Small intestine (tissue), 7 donors: ENCODE measurements at regions not wholly inside any gene's neighbourhood (a gene's known extent, or its start where the extent isn't known, plus 50 kb on each side); places are given as distances from the start of the nearest gene placed in this dataset.

Source experiments
- DNase-seq, 2 donors: peaks; one replicate each; pipeline versions ENCODE4 v3.0.0 to v3.0.0-alpha.2; 2013
- FAIRE-seq: peaks from 2 replicates; lab custom pipeline; 2012; peaks lifted over from hg19 to GRCh38; lab: Jason Lieb, UNC
- H3K27ac ChIP-seq, 3 donors: one replicate each; pipeline ENCODE4 v1.5.1; 2013; ENCODE audit warnings: low read length in 2 of 3, mild to moderate bottlenecking in 2 of 3, control low read depth in 1 of 3, inconsistent platforms in 1 of 3, low read depth in 1 of 3, moderate library complexity in 1 of 3
- H3K27me3 ChIP-seq, 3 donors: one replicate each; pipeline ENCODE4 v1.6.1; 2013; ENCODE audit warnings: low read length in 3 of 3, inconsistent platforms in 1 of 3; ENCODE audit not compliant: control insufficient read depth in 3 of 3, insufficient read depth in 3 of 3
- H3K36me3 ChIP-seq, 3 donors: one replicate each; pipeline ENCODE4 v1.6.1; 2013; ENCODE audit warnings: low read length in 3 of 3, inconsistent platforms in 1 of 3, low read depth in 1 of 3, mild to moderate bottlenecking in 1 of 3, moderate library complexity in 1 of 3; ENCODE audit not compliant: control insufficient read depth in 3 of 3, insufficient read depth in 2 of 3
- H3K4me1 ChIP-seq, 3 donors: one replicate each; pipeline ENCODE4 v1.6.1; 2013; ENCODE audit warnings: low read length in 2 of 3, inconsistent platforms in 1 of 3, low read depth in 1 of 3, mild to moderate bottlenecking in 1 of 3, moderate library complexity in 1 of 3; ENCODE audit not compliant: control insufficient read depth in 3 of 3, insufficient read depth in 2 of 3
- H3K4me3 ChIP-seq, 3 donors: one replicate each; pipeline ENCODE4 v1.5.1; 2013; ENCODE audit warnings: low read length in 3 of 3, control low read depth in 1 of 3, inconsistent platforms in 1 of 3, low read depth in 1 of 3, mild to moderate bottlenecking in 1 of 3, moderate library complexity in 1 of 3
- H3K9me3 ChIP-seq, 2 donors: one replicate each; pipeline ENCODE4 v1.6.1; 2013; ENCODE audit warnings: low read depth in 1 of 2, low read length in 1 of 2; ENCODE audit not compliant: control insufficient read depth in 2 of 2, insufficient read depth in 1 of 2
- WGBS, 3 donors: extraction: QIAGEN DNeasy Blood & Tissue Kit; methylation state at CpG; one replicate each; pipeline ENCODE4 v1.1.7; 2013; 5-methylcytosine and 5-hydroxymethylcytosine counted together
- donor health status: healthy with polysubstance abuse.
- donor health status: control.
- donor health status: control.
- donor health status: Bipolar disorder and iron deficiency.
- donor health status: healthy.

DNA sequence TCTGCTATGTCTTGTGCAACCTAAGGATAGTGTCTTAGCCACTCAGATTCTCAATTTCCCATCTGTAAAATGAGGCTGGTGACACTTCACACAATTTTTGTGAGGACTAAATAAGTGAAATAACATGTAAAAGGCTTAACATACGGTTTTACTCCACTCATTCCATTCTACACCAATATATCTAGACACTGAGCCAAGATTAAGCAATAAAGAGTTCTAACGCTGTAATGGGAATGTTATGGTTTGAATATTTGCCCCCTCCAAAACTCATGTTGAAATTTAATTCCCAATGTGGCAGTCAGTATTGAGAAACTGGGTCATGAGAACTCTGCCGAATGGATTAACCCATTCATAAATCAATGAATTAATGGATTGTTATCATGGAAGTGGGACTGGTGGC, 301.0 kb downstream of the HACE1 start:
- Histone ChIP-seq H3K4me3 (no peak overlapping the region), H3K27me3 (peaks cover 0 to 3% (median 0%) of the 10 kb centered on the region in 3 donors), H3K36me3 (no peaks in the 10 kb centered on the region), H3K27ac (no peak overlapping the region), H3K9me3 (no peaks in the 10 kb centered on the region), H3K4me1 (no peaks in the 10 kb centered on the region)
- FAIRE-seq = no peak
- DNase-seq = no peak
- 60 to 69% (median 61%) methylated on average over 3 of the region's 3 CpGs for WGBS, 3 donors

DNA sequence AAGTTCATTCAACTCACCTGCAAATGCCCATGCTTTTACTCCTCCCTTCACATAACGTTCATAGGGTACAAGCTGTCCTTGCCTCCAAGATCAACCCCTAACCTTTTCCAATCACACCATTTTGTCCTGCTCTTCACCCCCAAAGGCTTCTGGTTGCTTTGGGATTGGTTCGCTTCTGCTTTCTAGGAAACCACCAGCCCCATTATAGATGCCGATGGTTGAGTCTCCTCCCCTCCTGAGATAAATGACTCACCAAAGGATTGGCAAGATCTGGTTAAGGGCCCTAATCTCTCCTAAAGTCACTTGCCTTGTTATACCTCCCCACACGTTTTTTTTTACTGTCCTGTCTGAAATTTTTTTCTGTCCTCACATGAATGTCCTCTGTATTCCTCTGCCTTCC, 311.4 kb downstream of the HACE1 start:
- Histone ChIP-seq H3K27me3 (no peaks in the 10 kb centered on the region), H3K4me3 (no peak overlapping the region), H3K36me3 (no peaks in the 10 kb centered on the region), H3K27ac (no peak overlapping the region), H3K9me3 (no peaks in the 10 kb centered on the region), H3K4me1 (no peaks in the 10 kb centered on the region)
- DNase-seq = no peak
- 41 to 64% (median 50%) methylated on average over 4 of the region's 4 CpGs for WGBS, 3 donors
- no peak for FAIRE-seq

DNA sequence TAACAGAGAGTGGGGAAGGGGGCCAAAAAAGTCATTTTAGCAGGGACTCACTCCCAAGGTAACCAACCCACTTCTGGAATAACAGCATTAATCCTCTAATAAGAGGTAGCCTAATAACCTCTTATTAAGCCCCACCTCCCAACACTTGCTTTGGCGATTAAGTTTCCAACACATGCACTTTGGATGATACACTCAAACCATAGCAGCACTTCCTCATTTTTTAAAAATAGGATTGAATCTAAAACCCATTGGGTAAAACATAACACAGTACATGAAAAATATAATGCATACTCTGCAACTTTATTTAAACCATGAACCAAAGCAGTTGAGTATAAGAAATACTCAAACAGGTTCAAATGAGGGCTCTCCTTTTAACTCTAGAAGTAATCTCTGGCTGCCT, 318.3 kb downstream of the HACE1 start:
- WGBS, 3 donors = 54 to 72% (median 71%) methylated on average over 1 of the region's 1 CpG
- FAIRE-seq (no peak), DNase-seq (no peak)
- Histone ChIP-seq H3K4me3 (no peak overlapping the region), H3K4me1 (no peaks in the 10 kb centered on the region), H3K27ac (no peak overlapping the region), H3K27me3 (no peaks in the 10 kb centered on the region), H3K36me3 (no peaks in the 10 kb centered on the region), H3K9me3 (no peaks in the 10 kb centered on the region)

GRCh38 chr6:104540743-104541142, 319.0 kb downstream of the HACE1 start:
- H3K27me3 ChIP-seq = no peaks in the 10 kb centered on the region
- FAIRE-seq (no peak), DNase-seq (no peak)
- no peaks in the 10 kb centered on the region for H3K36me3 ChIP-seq
- H3K4me3 ChIP-seq = no peak overlapping the region
- no peaks in the 10 kb centered on the region for H3K4me1 ChIP-seq
- no peak overlapping the region for H3K27ac ChIP-seq
- H3K9me3 ChIP-seq = no peaks in the 10 kb centered on the region

DNA sequence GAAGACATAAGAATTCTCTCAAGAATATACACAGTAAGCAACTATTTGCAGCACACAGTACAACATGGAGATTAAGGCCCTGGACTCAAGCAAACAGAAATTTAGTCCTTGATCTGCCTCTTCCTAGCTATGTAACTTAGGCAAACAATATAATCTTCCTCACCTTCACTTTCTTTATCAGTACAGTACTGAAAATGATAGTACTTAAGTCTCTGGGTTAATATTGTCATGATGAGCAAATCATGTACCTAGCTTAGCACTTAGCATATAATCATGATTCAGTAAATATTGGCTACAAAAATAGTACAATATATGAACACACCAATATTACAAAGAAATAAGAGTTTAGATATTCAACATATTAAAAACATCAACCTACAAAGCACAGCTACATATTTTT, 320.5 kb downstream of the HACE1 start:
- Histone ChIP-seq H3K4me3 (no peak overlapping the region), H3K27me3 (no peaks in the 10 kb centered on the region), H3K4me1 (no peaks in the 10 kb centered on the region), H3K36me3 (no peaks in the 10 kb centered on the region), H3K27ac (no peak overlapping the region), H3K9me3 (no peaks in the 10 kb centered on the region)
- FAIRE-seq (no peak), DNase-seq (no peak)

DNA sequence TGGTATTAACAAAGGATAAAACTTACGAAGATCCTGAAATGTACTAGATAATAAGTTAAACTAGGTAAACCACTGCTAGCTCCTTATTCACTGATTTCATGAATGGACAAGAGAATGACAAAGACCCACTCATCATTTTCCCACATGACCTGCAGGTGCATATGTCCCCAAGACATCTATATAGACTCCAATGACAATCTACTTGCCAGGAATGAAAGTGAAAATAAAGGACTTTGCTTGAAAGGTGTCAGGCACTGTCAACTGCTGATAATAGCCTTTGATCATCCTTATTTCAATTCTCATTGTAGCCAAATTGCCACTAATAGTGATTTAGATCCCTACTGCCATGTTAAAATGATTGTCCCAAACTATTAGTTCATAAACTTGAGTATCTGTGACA, 321.8 kb downstream of the HACE1 start:
- Histone ChIP-seq H3K27ac (no peak overlapping the region), H3K36me3 (no peaks in the 10 kb centered on the region), H3K9me3 (no peaks in the 10 kb centered on the region), H3K4me3 (no peak overlapping the region), H3K27me3 (no peaks in the 10 kb centered on the region), H3K4me1 (no peaks in the 10 kb centered on the region)
- FAIRE-seq (no peak), DNase-seq (no peak)
- 86 to 88% (median 87%) methylated on average over 1 of the region's 1 CpG for whole genome bisulfite sequencing, 3 donors

GRCh38 chr6:104537180-104537579, 322.5 kb downstream of the HACE1 start:
- H3K27me3 ChIP-seq = no peaks in the 10 kb centered on the region
- H3K4me3 ChIP-seq = no peak overlapping the region
- H3K27ac ChIP-seq = no peak overlapping the region
- H3K9me3 ChIP-seq = no peaks in the 10 kb centered on the region
- DNase-seq (no peak), FAIRE-seq (no peak)
- no peaks in the 10 kb centered on the region for H3K4me1 ChIP-seq
- 55 to 79% (median 58%) methylated on average over 1 of the region's 1 CpG for WGBS, 3 donors
- H3K36me3 ChIP-seq = no peaks in the 10 kb centered on the region

- no peak for FAIRE-seq
- no peak overlapping the region for H3K27ac ChIP-seq
- no peaks in the 10 kb centered on the region for H3K4me1 ChIP-seq
- H3K4me3 ChIP-seq = no peak overlapping the region
- WGBS, 3 donors = 71 to 77% (median 73%) methylated on average over 3 of the region's 3 CpGs
- H3K36me3 ChIP-seq = no peaks in the 10 kb centered on the region
- H3K27me3 ChIP-seq = peaks cover 0 to 3% (median 0%) of the 10 kb centered on the region in 3 donors
- no peaks in the 10 kb centered on the region for H3K9me3 ChIP-seq
- no peak for DNase-seq
Observed at GRCh38 chr6:104532462-104532861, 327.3 kb downstream of the HACE1 start.

- H3K27ac ChIP-seq = no peak overlapping the region
- no peak for FAIRE-seq
Observed at GRCh38 chr6:104531646-104532045, 328.1 kb downstream of the HACE1 start.

More at GRCh38 chr6:104531646-104532045, 328.1 kb downstream of the HACE1 start:
- no peaks in the 10 kb centered on the region for H3K36me3 ChIP-seq
- H3K4me1 ChIP-seq = peaks cover 0 to 4% (median 2%) of the 10 kb centered on the region in 3 donors
- H3K27me3 ChIP-seq = peaks cover 0 to 3% (median 0%) of the 10 kb centered on the region in 3 donors
- no peak for DNase-seq
- no peaks in the 10 kb centered on the region for H3K9me3 ChIP-seq
- no peak overlapping the region for H3K4me3 ChIP-seq
- WGBS, 3 donors = 78 to 89% (median 83%) methylated on average over 1 of the region's 1 CpG
